DOHH2 (cell line): ENCODE measurements at regions not wholly inside any gene's neighbourhood (a gene's known extent, or its start where the extent isn't known, plus 50 kb on each side); places are given as distances from the start of the nearest gene placed in this dataset.

Source experiments
- H3F3A ChIP-seq: fragments of 200-600 bp; sonication (generic), shearing (Covaris generic); 2 replicates; pipeline ENCODE4 v1.6.0; 2016; ENCODE audit warnings: antibody characterized with exemption, mild to moderate bottlenecking; ENCODE audit not compliant: control insufficient read depth, insufficient read depth
- H3K27ac ChIP-seq: fragments of 200-600 bp; sonication (generic); 2 replicates; pipeline ENCODE4 v1.5.1; 2014; ENCODE audit warnings: low read depth, mild to moderate bottlenecking, low read length, moderate library complexity
- H3K27me3 ChIP-seq: fragments of 200-600 bp; sonication (generic); 2 replicates; pipeline ENCODE4 v1.6.1; 2014; ENCODE audit warnings: mild to moderate bottlenecking, low read length, mixed read lengths; ENCODE audit not compliant: control insufficient read depth
- H3K36me3 ChIP-seq: fragments of 200-600 bp; sonication (generic); 2 replicates; pipeline ENCODE4 v1.6.1; 2014; ENCODE audit warnings: mild to moderate bottlenecking, low read length, moderate library complexity, mixed read lengths; ENCODE audit not compliant: control insufficient read depth
- H3K4me1 ChIP-seq: fragments of 200-600 bp; sonication (generic); 2 replicates; pipeline ENCODE4 v1.6.1; 2014; ENCODE audit warnings: mild to moderate bottlenecking, low read length, mixed read lengths; ENCODE audit not compliant: control insufficient read depth
- H3K4me2 ChIP-seq: fragments of 200-600 bp; sonication (generic); 2 replicates; pipeline ENCODE4 v1.6.0; 2014; ENCODE audit warnings: mild to moderate bottlenecking, low read length, moderate library complexity
- H3K4me3 ChIP-seq: fragments of 200-600 bp; sonication (generic); 2 replicates; pipeline ENCODE4 v1.5.1; 2014; ENCODE audit warnings: mild to moderate bottlenecking, low read length, mixed read lengths
- H3K79me2 ChIP-seq: fragments of 200-600 bp; sonication (generic); 2 replicates; pipeline ENCODE4 v1.6.1; 2014; ENCODE audit warnings: mild to moderate bottlenecking, low read length, mixed read lengths; ENCODE audit not compliant: control insufficient read depth
- H3K9me2 ChIP-seq: fragments of 200-600 bp; sonication (generic); replicated peaks from 2 replicates; pipeline ENCODE4 v1.6.1; 2014; ENCODE audit warnings: mild to moderate bottlenecking, low read length, mixed read lengths; ENCODE audit not compliant: control insufficient read depth
- H3K9me3 ChIP-seq: fragments of 200-600 bp; sonication (generic); 2 replicates; pipeline ENCODE4 v1.6.1; 2014; ENCODE audit warnings: antibody characterized with exemption, low read length, mixed read lengths; ENCODE audit not compliant: control insufficient read depth, insufficient read depth
- H4K20me1 ChIP-seq: fragments of 200-600 bp; sonication (generic); 2 replicates; pipeline ENCODE4 v1.6.0; 2014; ENCODE audit warnings: low read depth, mild to moderate bottlenecking, antibody characterized with exemption, low read length, moderate library complexity; ENCODE audit not compliant: control insufficient read depth, insufficient read depth
- EZH2phosphoT487 ChIP-seq: fragments of 200-600 bp; sonication (generic); IDR thresholded peaks from 2 replicates; pipeline ENCODE4 v1.6.1; 2017; ENCODE audit warnings: borderline replicate concordance, mild to moderate bottlenecking, antibody characterized with exemption, low read length, moderate library complexity, mixed read lengths
- TF ChIP-seq, protein P1 (sequence below): fragments of 200-600 bp; sonication (generic); IDR thresholded peaks from one replicate; pipeline ENCODE4 v1.5.1; 2014; ENCODE audit warnings: antibody characterized with exemption, mild to moderate bottlenecking, low read depth, low read length; ENCODE audit not compliant: poor library complexity, severe bottlenecking

GRCh38 chr10:58943256-58943890, 233.1 kb upstream of the PHYHIPL start:
- Histone ChIP-seq H3K4me3 (no peak overlapping the region), H3K27me3 (peaks cover 17% of the 10 kb centered on the region; the same call in 1 of the 2 replicates), H3K4me1 (no peaks in the 10 kb centered on the region), H4K20me1 (no peaks in the 10 kb centered on the region), H3K9me3 (no peaks in the 10 kb centered on the region), H3F3A (no peaks in the 10 kb centered on the region), H3K79me2 (no peaks in the 10 kb centered on the region), H3K9me2 (no peaks in the 10 kb centered on the region), H3K4me2 (no peak overlapping the region), H3K27ac (no peak overlapping the region), H3K36me3 (no peaks in the 10 kb centered on the region)
- TF ChIP-seq, protein P1, sequence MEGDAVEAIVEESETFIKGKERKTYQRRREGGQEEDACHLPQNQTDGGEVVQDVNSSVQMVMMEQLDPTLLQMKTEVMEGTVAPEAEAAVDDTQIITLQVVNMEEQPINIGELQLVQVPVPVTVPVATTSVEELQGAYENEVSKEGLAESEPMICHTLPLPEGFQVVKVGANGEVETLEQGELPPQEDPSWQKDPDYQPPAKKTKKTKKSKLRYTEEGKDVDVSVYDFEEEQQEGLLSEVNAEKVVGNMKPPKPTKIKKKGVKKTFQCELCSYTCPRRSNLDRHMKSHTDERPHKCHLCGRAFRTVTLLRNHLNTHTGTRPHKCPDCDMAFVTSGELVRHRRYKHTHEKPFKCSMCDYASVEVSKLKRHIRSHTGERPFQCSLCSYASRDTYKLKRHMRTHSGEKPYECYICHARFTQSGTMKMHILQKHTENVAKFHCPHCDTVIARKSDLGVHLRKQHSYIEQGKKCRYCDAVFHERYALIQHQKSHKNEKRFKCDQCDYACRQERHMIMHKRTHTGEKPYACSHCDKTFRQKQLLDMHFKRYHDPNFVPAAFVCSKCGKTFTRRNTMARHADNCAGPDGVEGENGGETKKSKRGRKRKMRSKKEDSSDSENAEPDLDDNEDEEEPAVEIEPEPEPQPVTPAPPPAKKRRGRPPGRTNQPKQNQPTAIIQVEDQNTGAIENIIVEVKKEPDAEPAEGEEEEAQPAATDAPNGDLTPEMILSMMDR, result no peak
- TF ChIP-seq EZH2phosphoT487, result no peak

- no peak overlapping the region for H3K4me2 ChIP-seq
- H3K36me3 ChIP-seq, result no peaks in the 10 kb centered on the region
- H3K9me2 ChIP-seq, result no peaks in the 10 kb centered on the region
- H3K4me3 ChIP-seq, result no peak overlapping the region
- H3K9me3 ChIP-seq, result no peaks in the 10 kb centered on the region
- no peaks in the 10 kb centered on the region for H3K79me2 ChIP-seq
- no peaks in the 10 kb centered on the region for H3F3A ChIP-seq
- H4K20me1 ChIP-seq, result no peaks in the 10 kb centered on the region
- no peak for TF ChIP-seq EZH2phosphoT487
- TF ChIP-seq, protein P1, result no peak
- no peak overlapping the region for H3K27ac ChIP-seq
- H3K4me1 ChIP-seq, result no peaks in the 10 kb centered on the region
- H3K27me3 ChIP-seq, result peaks cover 17% of the 10 kb centered on the region; the same call in 1 of the 2 replicates
These were observed 232.5 kb upstream of the PHYHIPL start for GRCh38 chr10:58943960-58944359.

GRCh38 chr10:58948303-58948702, 228.1 kb upstream of the PHYHIPL start:
- Histone ChIP-seq H3K79me2 (no peaks in the 10 kb centered on the region), H3K4me3 (no peak overlapping the region), H3K9me2 (no peaks in the 10 kb centered on the region), H3K4me1 (peaks cover 9% of the 10 kb centered on the region), H3K27ac (no peak overlapping the region), H3K27me3 (peaks cover 17% of the 10 kb centered on the region; the same call in 1 of the 2 replicates), H4K20me1 (no peaks in the 10 kb centered on the region), H3F3A (no peaks in the 10 kb centered on the region), H3K4me2 (no peak overlapping the region), H3K36me3 (no peaks in the 10 kb centered on the region), H3K9me3 (no peaks in the 10 kb centered on the region)
- TF ChIP-seq EZH2phosphoT487, result no peak
- TF ChIP-seq, protein P1, result no peak
